Adrenal gland (tissue), 5 donors: ENCODE measurements at regions not wholly inside any gene's neighbourhood (a gene's known extent, or its start where the extent isn't known, plus 50 kb on each side); places are given as distances from the start of the nearest gene placed in this dataset.

Experiments
- POLR2A ChIP-seq, 2 donors: fragments of 450-650 bp; IDR thresholded peaks; one replicate each; pipeline ENCODE4 v1.6.1; 2017; ENCODE audit warnings: antibody characterized with exemption in 2 of 2, mild to moderate bottlenecking in 2 of 2, moderate library complexity in 1 of 2
- TF ChIP-seq, protein P1 (sequence below), 6 experiments: fragments of 450-650 bp in 4 of 6; fragments of 200-600 bp in 2 of 6; sonication (generic) in 1 of 6; IDR thresholded peaks; 1 replicate in 5 of 6; 2 replicates in 1 of 6; pipeline versions ENCODE4 v1.5.1 to v1.8.0; 2016 to 2021; ENCODE audit warnings: antibody characterized with exemption in 6 of 6, mild to moderate bottlenecking in 2 of 6, moderate library complexity in 1 of 6
- donor health status: DM: no; HTN: no; CAD: no.

DNA sequence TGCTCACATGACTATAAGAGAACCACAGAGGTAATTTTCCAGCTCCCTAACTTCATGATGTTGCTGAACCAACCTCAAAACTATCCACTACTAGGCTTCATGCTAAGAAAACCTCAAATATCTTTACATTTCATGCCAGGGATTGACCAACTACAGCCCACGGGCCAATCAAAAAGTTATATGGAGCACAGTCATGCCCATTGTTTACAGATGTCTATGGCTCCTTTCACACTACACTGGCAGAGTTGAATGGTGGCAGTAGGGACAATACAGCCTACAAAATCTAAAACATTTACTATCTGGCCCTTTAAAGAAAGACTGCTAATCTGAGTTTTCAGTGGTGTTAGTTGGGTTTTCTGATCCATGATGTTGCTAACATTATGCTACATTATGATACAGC is 154.8 kb downstream of the TM2D1 start:
- TF ChIP-seq, protein P1, sequence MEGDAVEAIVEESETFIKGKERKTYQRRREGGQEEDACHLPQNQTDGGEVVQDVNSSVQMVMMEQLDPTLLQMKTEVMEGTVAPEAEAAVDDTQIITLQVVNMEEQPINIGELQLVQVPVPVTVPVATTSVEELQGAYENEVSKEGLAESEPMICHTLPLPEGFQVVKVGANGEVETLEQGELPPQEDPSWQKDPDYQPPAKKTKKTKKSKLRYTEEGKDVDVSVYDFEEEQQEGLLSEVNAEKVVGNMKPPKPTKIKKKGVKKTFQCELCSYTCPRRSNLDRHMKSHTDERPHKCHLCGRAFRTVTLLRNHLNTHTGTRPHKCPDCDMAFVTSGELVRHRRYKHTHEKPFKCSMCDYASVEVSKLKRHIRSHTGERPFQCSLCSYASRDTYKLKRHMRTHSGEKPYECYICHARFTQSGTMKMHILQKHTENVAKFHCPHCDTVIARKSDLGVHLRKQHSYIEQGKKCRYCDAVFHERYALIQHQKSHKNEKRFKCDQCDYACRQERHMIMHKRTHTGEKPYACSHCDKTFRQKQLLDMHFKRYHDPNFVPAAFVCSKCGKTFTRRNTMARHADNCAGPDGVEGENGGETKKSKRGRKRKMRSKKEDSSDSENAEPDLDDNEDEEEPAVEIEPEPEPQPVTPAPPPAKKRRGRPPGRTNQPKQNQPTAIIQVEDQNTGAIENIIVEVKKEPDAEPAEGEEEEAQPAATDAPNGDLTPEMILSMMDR (IDR thresholded peaks at IDR 0.05), result no peak
- no peak for TF ChIP-seq POLR2A (IDR thresholded peaks at IDR 0.05)
